Fibroblast of villous mesenchyme (primary cell): ENCODE measurements at regions not wholly inside any gene's neighbourhood (a gene's known extent, or its start where the extent isn't known, plus 50 kb on each side); places are given as distances from the start of the nearest gene placed in this dataset.

Experiments
- DNase-seq: peaks from one replicate; pipeline ENCODE4 v3.0.0-alpha.2; 2010; ENCODE audit warnings: low read depth
- H3K4me3 ChIP-seq: 2 replicates; pipeline ENCODE4 v1.5.1; 2011; ENCODE audit warnings: low read depth, mild to moderate bottlenecking, low read length
- TF ChIP-seq, protein P1 (sequence below): IDR thresholded peaks from 2 replicates; pipeline ENCODE4 v1.5.1; 2012; ENCODE audit warnings: low read depth, mild to moderate bottlenecking, low read length; ENCODE audit not compliant: insufficient read depth

DNA sequence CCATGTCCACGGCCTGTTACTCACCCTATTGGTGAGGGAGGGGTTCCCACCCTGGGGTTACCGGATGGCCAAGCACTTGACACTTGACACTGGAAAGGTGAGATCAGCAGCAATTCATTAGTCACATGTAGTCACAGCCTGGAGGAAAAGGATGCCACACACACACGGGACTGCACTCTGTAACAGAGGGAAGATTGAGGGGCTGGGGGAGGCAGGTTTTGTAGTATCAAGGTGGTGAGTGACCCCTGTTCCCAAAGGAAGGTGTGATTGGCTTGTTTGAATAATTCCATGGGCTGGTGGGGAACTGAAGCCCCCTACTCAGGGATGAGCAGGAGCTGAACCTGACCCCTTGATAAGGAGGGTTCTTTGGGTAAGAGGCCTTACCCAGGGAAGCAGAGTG lies 96.0 kb upstream of the HELT start:
- TF ChIP-seq, protein P1, sequence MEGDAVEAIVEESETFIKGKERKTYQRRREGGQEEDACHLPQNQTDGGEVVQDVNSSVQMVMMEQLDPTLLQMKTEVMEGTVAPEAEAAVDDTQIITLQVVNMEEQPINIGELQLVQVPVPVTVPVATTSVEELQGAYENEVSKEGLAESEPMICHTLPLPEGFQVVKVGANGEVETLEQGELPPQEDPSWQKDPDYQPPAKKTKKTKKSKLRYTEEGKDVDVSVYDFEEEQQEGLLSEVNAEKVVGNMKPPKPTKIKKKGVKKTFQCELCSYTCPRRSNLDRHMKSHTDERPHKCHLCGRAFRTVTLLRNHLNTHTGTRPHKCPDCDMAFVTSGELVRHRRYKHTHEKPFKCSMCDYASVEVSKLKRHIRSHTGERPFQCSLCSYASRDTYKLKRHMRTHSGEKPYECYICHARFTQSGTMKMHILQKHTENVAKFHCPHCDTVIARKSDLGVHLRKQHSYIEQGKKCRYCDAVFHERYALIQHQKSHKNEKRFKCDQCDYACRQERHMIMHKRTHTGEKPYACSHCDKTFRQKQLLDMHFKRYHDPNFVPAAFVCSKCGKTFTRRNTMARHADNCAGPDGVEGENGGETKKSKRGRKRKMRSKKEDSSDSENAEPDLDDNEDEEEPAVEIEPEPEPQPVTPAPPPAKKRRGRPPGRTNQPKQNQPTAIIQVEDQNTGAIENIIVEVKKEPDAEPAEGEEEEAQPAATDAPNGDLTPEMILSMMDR: no peak
- DNase-seq: no peak
- no peak overlapping the region for H3K4me3 ChIP-seq

GRCh38 chr4:184924516-184924915 lies 93.8 kb upstream of the HELT start:
- TF ChIP-seq, protein P1: no peak
- H3K4me3 ChIP-seq: no peak overlapping the region
- no peak for DNase-seq

GRCh38 chr4:184929476-184929875 lies 88.8 kb upstream of the HELT start:
- no peak for DNase-seq
- no peak overlapping the region for H3K4me3 ChIP-seq
- TF ChIP-seq, protein P1: no peak

- no peak overlapping the region for H3K4me3 ChIP-seq
- DNase-seq: no peak
- TF ChIP-seq, protein P1: no peak
These were observed 88.3 kb upstream of the HELT start for GRCh38 chr4:184930026-184930425.

GRCh38 chr4:184932343-184932742 lies 85.9 kb upstream of the HELT start:
- DNase-seq: no peak
- TF ChIP-seq, protein P1: no peak
- H3K4me3 ChIP-seq: no peak overlapping the region

- TF ChIP-seq, protein P1: no peak
- H3K4me3 ChIP-seq: no peak overlapping the region
- DNase-seq: no peak
These were observed 85.0 kb upstream of the HELT start for GRCh38 chr4:184933311-184933710.

DNA sequence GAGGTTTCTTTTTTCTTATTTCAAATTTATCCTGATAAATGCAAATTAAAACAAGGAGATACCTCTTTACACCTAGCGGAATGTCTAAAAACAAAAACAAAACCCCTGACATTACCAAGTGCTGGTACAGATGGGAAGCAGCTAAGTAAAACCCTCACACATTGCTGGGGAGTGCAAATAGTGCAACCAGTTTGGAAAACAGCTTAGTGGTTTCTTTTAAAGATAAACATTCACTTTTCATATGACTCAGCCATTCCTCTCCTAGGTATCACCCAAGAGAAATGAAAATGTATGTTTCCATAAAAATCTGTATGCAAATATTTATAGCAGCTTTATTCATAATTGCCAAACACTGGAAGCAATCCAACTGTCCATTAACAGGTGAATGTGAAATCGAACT lies 84.1 kb upstream of the HELT start:
- DNase-seq: no peak
- TF ChIP-seq, protein P1: no peak
- H3K4me3 ChIP-seq: no peak overlapping the region
